ENCODE measurements at regions not wholly inside any gene's neighbourhood (a gene's known extent, or its start where the extent isn't known, plus 50 kb on each side); places are given as distances from the start of the nearest gene placed in this dataset.

DNA sequence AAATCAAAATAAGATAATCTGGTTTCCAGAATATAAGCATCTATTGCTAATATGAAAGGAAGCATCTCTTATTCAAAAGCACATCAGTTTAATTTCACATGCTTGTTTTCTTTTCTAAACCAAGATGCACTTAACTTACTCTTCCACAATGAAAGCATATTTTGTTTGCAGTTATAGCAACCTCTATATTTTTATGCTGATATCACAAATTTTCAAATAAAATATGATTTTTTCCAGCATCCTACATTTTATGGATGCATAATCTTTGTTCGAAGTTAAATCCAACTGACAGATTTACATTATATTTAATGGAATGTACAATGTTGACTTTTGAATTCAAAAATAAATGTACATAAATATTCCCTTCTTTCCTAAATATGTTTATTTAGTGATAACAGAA, 978.3 kb upstream of the B3GALT2 start:
- no peaks in the 10 kb centered on the region for H3K9me1 ChIP-seq (replicated peaks; ENCODE audit: control insufficient read depth, extremely low read depth, insufficient read depth, low read length)
- dilution Hi-C loops (cut with MboI; ENCODE audit: extremely low pct_ligation_motif_present, low sequenced_read_pairs) (no loop called here), intact Hi-C loops (cut with micrococcal nuclease) (no loop called here)

DNA sequence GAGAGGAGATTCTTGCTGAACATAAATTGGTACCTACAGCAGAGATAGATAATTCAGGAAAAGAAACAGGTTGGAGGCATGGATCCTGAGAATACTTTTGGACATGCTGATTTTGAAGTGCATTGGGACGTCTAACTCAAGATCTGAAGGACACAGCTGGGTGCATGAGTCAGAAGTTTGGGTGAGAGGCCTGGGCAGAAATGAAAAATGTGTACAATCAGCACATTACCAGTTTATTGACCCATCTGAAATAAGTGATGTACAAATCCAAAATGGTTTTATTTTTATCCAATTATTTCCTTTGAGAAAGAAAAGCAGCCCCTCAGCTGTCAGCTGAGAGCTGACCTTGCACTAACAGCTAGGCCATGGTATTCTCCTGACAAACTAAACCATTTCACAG, 975.2 kb upstream of the B3GALT2 start:
- Histone ChIP-seq H3K4me2 (ENCODE audit: insufficient read depth, low read length) (no peak overlapping the region), H3K27me3 (ENCODE audit: control insufficient read depth in 2 of 2, insufficient read depth in 2 of 2, low read length in 2 of 2) (no peaks in the 10 kb centered on the region), H3K79me2 (ENCODE audit: control insufficient read depth, insufficient read depth, low read length) (no peaks in the 10 kb centered on the region), H4K20me1 (replicated peaks; ENCODE audit: control insufficient read depth, extremely low read depth, insufficient read depth, low read length) (no peaks in the 10 kb centered on the region), H3K9me3 (replicated peaks; ENCODE audit: control insufficient read depth, insufficient read depth, low read length) (no peaks in the 10 kb centered on the region), H2AFZ (ENCODE audit: low read depth, low read length) (no peak overlapping the region), H3K4me3 (replicated peaks in 1 of 3; ENCODE audit: insufficient read depth in 1 of 3, low read depth in 1 of 3, low read length in 3 of 3) (no peak overlapping the region), H3K9me1 (replicated peaks; ENCODE audit: control insufficient read depth, extremely low read depth, insufficient read depth, low read length) (no peaks in the 10 kb centered on the region), H3K36me3 (ENCODE audit: control insufficient read depth in 2 of 2, extremely low read depth in 1 of 2, insufficient read depth in 2 of 2, low read length in 2 of 2) (no peaks in the 10 kb centered on the region), H3K4me1 (ENCODE audit: control insufficient read depth, extremely low read depth, insufficient read depth, low read length) (no peaks in the 10 kb centered on the region), H3K9ac (replicated peaks; ENCODE audit: extremely low read depth, insufficient read depth, low read length) (no peak overlapping the region), H3K27ac (ENCODE audit: insufficient read depth, low read depth, low read length) (no peak overlapping the region)
- dilution Hi-C loops (cut with MboI; ENCODE audit: extremely low pct_ligation_motif_present, low sequenced_read_pairs) (no loop called here), intact Hi-C loops (cut with micrococcal nuclease) (no loop called here)
- no peak for DNase-seq (ENCODE audit: low read depth, low spot score)
- CTCF ChIA-PET = no interaction called here
- FAIRE-seq = no peak
- BruUV-seq (replicated peaks) = no TSS peak
- TF ChIP-seq, protein P1, sequence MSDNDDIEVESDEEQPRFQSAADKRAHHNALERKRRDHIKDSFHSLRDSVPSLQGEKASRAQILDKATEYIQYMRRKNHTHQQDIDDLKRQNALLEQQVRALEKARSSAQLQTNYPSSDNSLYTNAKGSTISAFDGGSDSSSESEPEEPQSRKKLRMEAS (IDR thresholded peaks at IDR 0.05; ENCODE audit: insufficient read depth, insufficient read length) = no peak
- TF ChIP-seq JUN (IDR thresholded peaks at IDR 0.05; ENCODE audit: borderline replicate concordance, insufficient read depth, insufficient read length, low read depth) (no peak), POLR2AphosphoS5 (IDR thresholded peaks at IDR 0.05; ENCODE audit: insufficient read depth, low read depth, low read length) (no peak), MYC (IDR thresholded peaks at IDR 0.05; ENCODE audit: low read depth, low read length) (no peak), GATA2 (IDR thresholded peaks at IDR 0.05; ENCODE audit: insufficient read depth, insufficient read length, low read depth, low read length) (no peak), FOS (IDR thresholded peaks at IDR 0.05; ENCODE audit: borderline replicate concordance, insufficient read depth, low read length) (no peak)
- TF ChIP-seq, protein P2, sequence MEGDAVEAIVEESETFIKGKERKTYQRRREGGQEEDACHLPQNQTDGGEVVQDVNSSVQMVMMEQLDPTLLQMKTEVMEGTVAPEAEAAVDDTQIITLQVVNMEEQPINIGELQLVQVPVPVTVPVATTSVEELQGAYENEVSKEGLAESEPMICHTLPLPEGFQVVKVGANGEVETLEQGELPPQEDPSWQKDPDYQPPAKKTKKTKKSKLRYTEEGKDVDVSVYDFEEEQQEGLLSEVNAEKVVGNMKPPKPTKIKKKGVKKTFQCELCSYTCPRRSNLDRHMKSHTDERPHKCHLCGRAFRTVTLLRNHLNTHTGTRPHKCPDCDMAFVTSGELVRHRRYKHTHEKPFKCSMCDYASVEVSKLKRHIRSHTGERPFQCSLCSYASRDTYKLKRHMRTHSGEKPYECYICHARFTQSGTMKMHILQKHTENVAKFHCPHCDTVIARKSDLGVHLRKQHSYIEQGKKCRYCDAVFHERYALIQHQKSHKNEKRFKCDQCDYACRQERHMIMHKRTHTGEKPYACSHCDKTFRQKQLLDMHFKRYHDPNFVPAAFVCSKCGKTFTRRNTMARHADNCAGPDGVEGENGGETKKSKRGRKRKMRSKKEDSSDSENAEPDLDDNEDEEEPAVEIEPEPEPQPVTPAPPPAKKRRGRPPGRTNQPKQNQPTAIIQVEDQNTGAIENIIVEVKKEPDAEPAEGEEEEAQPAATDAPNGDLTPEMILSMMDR (IDR thresholded peaks at IDR 0.05; ENCODE audit: extremely low read depth in 1 of 2, insufficient read depth in 1 of 2, low read depth in 1 of 2, low read length in 2 of 2) = no peak
- POLR2A ChIA-PET = no interaction called here

More for the DNA sequence above, 978.3 kb upstream of the B3GALT2 start:
- Histone ChIP-seq H3K79me2 (ENCODE audit: control insufficient read depth, insufficient read depth, low read length) (no peaks in the 10 kb centered on the region), H4K20me1 (replicated peaks; ENCODE audit: control insufficient read depth, extremely low read depth, insufficient read depth, low read length) (no peaks in the 10 kb centered on the region), H3K4me1 (ENCODE audit: control insufficient read depth, extremely low read depth, insufficient read depth, low read length) (no peaks in the 10 kb centered on the region), H3K27me3 (ENCODE audit: control insufficient read depth in 2 of 2, insufficient read depth in 2 of 2, low read length in 2 of 2) (no peaks in the 10 kb centered on the region), H3K36me3 (ENCODE audit: control insufficient read depth in 2 of 2, extremely low read depth in 1 of 2, insufficient read depth in 2 of 2, low read length in 2 of 2) (no peaks in the 10 kb centered on the region), H3K9me3 (replicated peaks; ENCODE audit: control insufficient read depth, insufficient read depth, low read length) (no peaks in the 10 kb centered on the region), H2AFZ (ENCODE audit: low read depth, low read length) (no peak overlapping the region), H3K27ac (ENCODE audit: insufficient read depth, low read depth, low read length) (no peak overlapping the region), H3K4me2 (ENCODE audit: insufficient read depth, low read length) (no peak overlapping the region), H3K4me3 (replicated peaks in 1 of 3; ENCODE audit: insufficient read depth in 1 of 3, low read depth in 1 of 3, low read length in 3 of 3) (no peak overlapping the region), H3K9ac (replicated peaks; ENCODE audit: extremely low read depth, insufficient read depth, low read length) (no peak overlapping the region)
- CTCF ChIA-PET = no interaction called here
- no TSS peak for BruUV-seq (replicated peaks)
- TF ChIP-seq JUN (IDR thresholded peaks at IDR 0.05; ENCODE audit: borderline replicate concordance, insufficient read depth, insufficient read length, low read depth) (no peak), POLR2A (IDR thresholded peaks at IDR 0.05; ENCODE audit: low read depth, low read length) (no peak), FOS (IDR thresholded peaks at IDR 0.05; ENCODE audit: borderline replicate concordance, insufficient read depth, low read length) (no peak)
- no peak for DNase-seq (ENCODE audit: low read depth, low spot score)
- POLR2A ChIA-PET = no interaction called here
- no peak for FAIRE-seq
